T-helper 17 cell (primary cell): ENCODE measurements at regions not wholly inside any gene's neighbourhood (a gene's known extent, or its start where the extent isn't known, plus 50 kb on each side); places are given as distances from the start of the nearest gene placed in this dataset.

Experiments
- ATAC-seq: fragments of 150-1000 bp; cut with Tn5 transposase; 2 replicates; pipeline ENCODE4 v1.10.0; 2021; ENCODE audit warnings: mild to moderate bottlenecking, moderate library complexity
- DNase-seq, 3 donors: peaks; one replicate each; pipeline versions ENCODE4 v3.0.0 to v3.0.0-alpha.2; 2020 to 2021
- H3K9me3 ChIP-seq: one replicate; pipeline ENCODE4 v1.7.0; 2013; ENCODE audit warnings: low read length, mild to moderate bottlenecking; ENCODE audit not compliant: control insufficient read depth, poor library complexity, severe bottlenecking
- H3K27ac Mint-ChIP-seq: one replicate; pipeline ENCODE4 v1.8.0; 2022; ENCODE audit warnings: mild to moderate bottlenecking, moderate library complexity, mixed read lengths
- H3K27me3 Mint-ChIP-seq: one replicate; pipeline ENCODE4 v1.8.0; 2022; ENCODE audit warnings: mixed read lengths
- H3K36me3 Mint-ChIP-seq: one replicate; pipeline ENCODE4 v1.8.0; 2022; ENCODE audit warnings: low read depth, mixed read lengths
- H3K4me1 Mint-ChIP-seq: one replicate; pipeline ENCODE4 v1.8.0; 2022; ENCODE audit warnings: mild to moderate bottlenecking, mixed read lengths
- H3K4me3 Mint-ChIP-seq: one replicate; pipeline ENCODE4 v1.8.0; 2022; ENCODE audit warnings: mild to moderate bottlenecking, moderate library complexity, mixed read lengths

- Mint-ChIP-seq H3K36me3 (no peaks in the 10 kb centered on the region), H3K4me1 (no peaks in the 10 kb centered on the region), H3K27ac (no peak overlapping the region), H3K4me3 (no peak overlapping the region), H3K27me3 (peaks cover 18% of the 10 kb centered on the region)
- DNase-seq: no peak
- H3K9me3 ChIP-seq: no peaks in the 10 kb centered on the region
- ATAC-seq: no peak
These were observed 51.4 kb upstream of the SEC61G start for GRCh38 chr7:54810401-54810800.

- H3K9me3 ChIP-seq: no peaks in the 10 kb centered on the region
- Mint-ChIP-seq H3K4me1 (no peaks in the 10 kb centered on the region), H3K27ac (no peak overlapping the region), H3K27me3 (peaks cover 13% of the 10 kb centered on the region), H3K4me3 (no peak overlapping the region), H3K36me3 (no peaks in the 10 kb centered on the region)
- no peak for DNase-seq
- no peak for ATAC-seq
These were observed 52.2 kb upstream of the SEC61G start for GRCh38 chr7:54811041-54811845.

GRCh38 chr7:54811846-54812254, 52.8 kb upstream of the SEC61G start:
- no peak overlapping the region for H3K4me3 Mint-ChIP-seq
- no peak for DNase-seq
- H3K4me1 Mint-ChIP-seq: no peaks in the 10 kb centered on the region
- H3K9me3 ChIP-seq: no peaks in the 10 kb centered on the region
- no peak for ATAC-seq
- H3K27me3 Mint-ChIP-seq: peaks cover 9% of the 10 kb centered on the region
- no peaks in the 10 kb centered on the region for H3K36me3 Mint-ChIP-seq
- no peak overlapping the region for H3K27ac Mint-ChIP-seq

- ATAC-seq (no peak), DNase-seq (no peak)
- Mint-ChIP-seq H3K4me1 (no peaks in the 10 kb centered on the region), H3K36me3 (no peaks in the 10 kb centered on the region), H3K27ac (no peak overlapping the region), H3K27me3 (peaks cover 2% of the 10 kb centered on the region), H3K4me3 (no peak overlapping the region)
- no peaks in the 10 kb centered on the region for H3K9me3 ChIP-seq
These were observed 53.8 kb upstream of the SEC61G start for GRCh38 chr7:54812756-54813322.

- no peak for DNase-seq
- Mint-ChIP-seq H3K27ac (no peak overlapping the region), H3K36me3 (no peaks in the 10 kb centered on the region), H3K27me3 (peaks cover 6% of the 10 kb centered on the region), H3K4me1 (no peaks in the 10 kb centered on the region), H3K4me3 (no peak overlapping the region)
- ATAC-seq: no peak
- no peaks in the 10 kb centered on the region for H3K9me3 ChIP-seq
These were observed 54.4 kb upstream of the SEC61G start for GRCh38 chr7:54813398-54813797.

GRCh38 chr7:54814401-54814800, 55.4 kb upstream of the SEC61G start:
- Mint-ChIP-seq H3K27ac (no peak overlapping the region), H3K36me3 (no peaks in the 10 kb centered on the region), H3K4me3 (no peak overlapping the region), H3K4me1 (no peaks in the 10 kb centered on the region), H3K27me3 (peaks cover 14% of the 10 kb centered on the region)
- DNase-seq: no peak
- ATAC-seq: no peak
- no peaks in the 10 kb centered on the region for H3K9me3 ChIP-seq

GRCh38 chr7:54817152-54817551, 58.1 kb upstream of the SEC61G start:
- H3K27me3 Mint-ChIP-seq: peaks cover 20% of the 10 kb centered on the region
- H3K27ac Mint-ChIP-seq: no peak overlapping the region
- DNase-seq: no peak
- H3K9me3 ChIP-seq: no peaks in the 10 kb centered on the region
- ATAC-seq: no peak
- H3K4me1 Mint-ChIP-seq: no peaks in the 10 kb centered on the region
- H3K4me3 Mint-ChIP-seq: no peak overlapping the region
- no peaks in the 10 kb centered on the region for H3K36me3 Mint-ChIP-seq

GRCh38 chr7:54823776-54824175, 64.8 kb upstream of the SEC61G start:
- H3K27me3 Mint-ChIP-seq: peaks cover 41% of the 10 kb centered on the region
- H3K36me3 Mint-ChIP-seq: no peaks in the 10 kb centered on the region

GRCh38 chr7:54824655-54825054, 65.6 kb upstream of the SEC61G start:
- Mint-ChIP-seq H3K27me3 (peaks cover 35% of the 10 kb centered on the region), H3K4me3 (no peak overlapping the region), H3K36me3 (no peaks in the 10 kb centered on the region), H3K27ac (no peak overlapping the region), H3K4me1 (no peaks in the 10 kb centered on the region)
- ATAC-seq (no peak), DNase-seq (no peak)
- H3K9me3 ChIP-seq: no peaks in the 10 kb centered on the region

More at GRCh38 chr7:54823776-54824175, 64.8 kb upstream of the SEC61G start:
- DNase-seq: no peak
- Mint-ChIP-seq H3K4me3 (no peak overlapping the region), H3K4me1 (no peaks in the 10 kb centered on the region), H3K27ac (no peak overlapping the region)
- no peak for ATAC-seq
- no peaks in the 10 kb centered on the region for H3K9me3 ChIP-seq

GRCh38 chr7:54825368-54825767, 66.4 kb upstream of the SEC61G start:
- DNase-seq: no peak
- Mint-ChIP-seq H3K36me3 (no peaks in the 10 kb centered on the region), H3K27me3 (peaks cover 36% of the 10 kb centered on the region), H3K27ac (no peak overlapping the region), H3K4me1 (no peaks in the 10 kb centered on the region), H3K4me3 (no peak overlapping the region)
- no peak for ATAC-seq
- H3K9me3 ChIP-seq: no peaks in the 10 kb centered on the region

- Mint-ChIP-seq H3K27ac (no peak overlapping the region), H3K36me3 (no peaks in the 10 kb centered on the region), H3K4me1 (no peaks in the 10 kb centered on the region), H3K27me3 (peaks cover 37% of the 10 kb centered on the region), H3K4me3 (no peak overlapping the region)
- H3K9me3 ChIP-seq: no peaks in the 10 kb centered on the region
- no peak for ATAC-seq
- no peak for DNase-seq
These were observed 68.7 kb upstream of the SEC61G start for GRCh38 chr7:54827734-54828133.

GRCh38 chr7:54831046-54831643, 72.1 kb upstream of the SEC61G start:
- ATAC-seq: no peak
- Mint-ChIP-seq H3K4me3 (no peak overlapping the region), H3K27ac (no peak overlapping the region)

GRCh38 chr7:54831644-54832095, 72.7 kb upstream of the SEC61G start:
- H3K9me3 ChIP-seq: no peaks in the 10 kb centered on the region
- Mint-ChIP-seq H3K4me3 (no peak overlapping the region), H3K4me1 (no peaks in the 10 kb centered on the region), H3K27me3 (peaks cover 6% of the 10 kb centered on the region), H3K36me3 (peaks cover 2% of the 10 kb centered on the region), H3K27ac (no peak overlapping the region)
- DNase-seq (no peak), ATAC-seq (no peak)

More at GRCh38 chr7:54831046-54831643, 72.1 kb upstream of the SEC61G start:
- Mint-ChIP-seq H3K36me3 (peaks cover 2% of the 10 kb centered on the region), H3K27me3 (peaks cover 10% of the 10 kb centered on the region), H3K4me1 (no peaks in the 10 kb centered on the region)
- DNase-seq: no peak
- no peaks in the 10 kb centered on the region for H3K9me3 ChIP-seq
